ENCODE measurements at regions not wholly inside any gene's neighbourhood (a gene's known extent, or its start where the extent isn't known, plus 50 kb on each side); places are given as distances from the start of the nearest gene placed in this dataset.

GRCh38 chr5:138661991-138662434, 86.8 kb upstream of the HSPA9 start:
- dilution Hi-C loops (cut with MboI; ENCODE audit: extremely low pct_ligation_motif_present, low sequenced_read_pairs) = no loop called here
- FAIRE-seq = no peak
- no peak for DNase-seq (ENCODE audit: low read depth, low spot score)
- H3K9ac ChIP-seq (ENCODE audit: control insufficient read depth, extremely low read depth, insufficient read depth, low read length) = no peak overlapping the region
- no peaks in the 10 kb centered on the region for H3K36me3 ChIP-seq (ENCODE audit: control insufficient read depth in 2 of 2, extremely low read depth in 1 of 2, insufficient read depth in 2 of 2, low read length in 2 of 2)
- no peaks in the 10 kb centered on the region for H3K27me3 ChIP-seq (ENCODE audit: control insufficient read depth, extremely low read depth, insufficient read depth, low read length)
- TF ChIP-seq EZH2 (IDR thresholded peaks at IDR 0.05; ENCODE audit: low read length) = no peak
- TF ChIP-seq, protein P1, sequence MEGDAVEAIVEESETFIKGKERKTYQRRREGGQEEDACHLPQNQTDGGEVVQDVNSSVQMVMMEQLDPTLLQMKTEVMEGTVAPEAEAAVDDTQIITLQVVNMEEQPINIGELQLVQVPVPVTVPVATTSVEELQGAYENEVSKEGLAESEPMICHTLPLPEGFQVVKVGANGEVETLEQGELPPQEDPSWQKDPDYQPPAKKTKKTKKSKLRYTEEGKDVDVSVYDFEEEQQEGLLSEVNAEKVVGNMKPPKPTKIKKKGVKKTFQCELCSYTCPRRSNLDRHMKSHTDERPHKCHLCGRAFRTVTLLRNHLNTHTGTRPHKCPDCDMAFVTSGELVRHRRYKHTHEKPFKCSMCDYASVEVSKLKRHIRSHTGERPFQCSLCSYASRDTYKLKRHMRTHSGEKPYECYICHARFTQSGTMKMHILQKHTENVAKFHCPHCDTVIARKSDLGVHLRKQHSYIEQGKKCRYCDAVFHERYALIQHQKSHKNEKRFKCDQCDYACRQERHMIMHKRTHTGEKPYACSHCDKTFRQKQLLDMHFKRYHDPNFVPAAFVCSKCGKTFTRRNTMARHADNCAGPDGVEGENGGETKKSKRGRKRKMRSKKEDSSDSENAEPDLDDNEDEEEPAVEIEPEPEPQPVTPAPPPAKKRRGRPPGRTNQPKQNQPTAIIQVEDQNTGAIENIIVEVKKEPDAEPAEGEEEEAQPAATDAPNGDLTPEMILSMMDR (optimal IDR thresholded peaks at IDR 0.05 in 1 of 3, IDR thresholded peaks at IDR 0.05 in 1 of 3, conservative IDR thresholded peaks at IDR 0.05 in 1 of 3; ENCODE audit: extremely low read depth in 1 of 3, insufficient read depth in 2 of 3, low read length in 3 of 3) = no peak
- no peak overlapping the region for H3K4me2 ChIP-seq (ENCODE audit: control insufficient read depth, extremely low read depth, insufficient read depth, low read depth, low read length)
- no peak overlapping the region for H3K27ac ChIP-seq (ENCODE audit: control insufficient read depth, insufficient read depth, low read length)
- H3K4me3 ChIP-seq (ENCODE audit: control insufficient read depth in 2 of 3, extremely low read depth in 1 of 3, insufficient read depth in 2 of 3, low read depth in 1 of 3, low read length in 3 of 3) = no peak overlapping the region
- H3K4me1 ChIP-seq (ENCODE audit: control insufficient read depth, extremely low read depth, insufficient read depth, low read length) = peaks cover 32% of the 10 kb centered on the region
- no peaks in the 10 kb centered on the region for H4K20me1 ChIP-seq (ENCODE audit: control insufficient read depth, extremely low read depth, insufficient read depth, low read length)
- no peak overlapping the region for H2AFZ ChIP-seq (ENCODE audit: control insufficient read depth, low read length)
- no peaks in the 10 kb centered on the region for H3K9me3 ChIP-seq (ENCODE audit: control insufficient read depth, low read depth, low read length)
- H3K79me2 ChIP-seq (ENCODE audit: control insufficient read depth, insufficient read depth, low read length) = no peaks in the 10 kb centered on the region
- H3K9me1 ChIP-seq (ENCODE audit: control insufficient read depth, extremely low read depth, insufficient read depth, low read length) = no peaks in the 10 kb centered on the region

- no peaks in the 10 kb centered on the region for H3K9me3 ChIP-seq (ENCODE audit: control insufficient read depth, low read depth, low read length)
- no peak overlapping the region for H3K4me2 ChIP-seq (ENCODE audit: control insufficient read depth, extremely low read depth, insufficient read depth, low read depth, low read length)
- no peaks in the 10 kb centered on the region for H3K79me2 ChIP-seq (ENCODE audit: control insufficient read depth, insufficient read depth, low read length)
- dilution Hi-C loops (cut with MboI; ENCODE audit: extremely low pct_ligation_motif_present, low sequenced_read_pairs) = no loop called here
- H3K4me1 ChIP-seq (ENCODE audit: control insufficient read depth, extremely low read depth, insufficient read depth, low read length) = peaks cover 32% of the 10 kb centered on the region
- H3K27me3 ChIP-seq (ENCODE audit: control insufficient read depth, extremely low read depth, insufficient read depth, low read length) = no peaks in the 10 kb centered on the region
- no peaks in the 10 kb centered on the region for H3K9me1 ChIP-seq (ENCODE audit: control insufficient read depth, extremely low read depth, insufficient read depth, low read length)
- H3K36me3 ChIP-seq (ENCODE audit: control insufficient read depth in 2 of 2, extremely low read depth in 1 of 2, insufficient read depth in 2 of 2, low read length in 2 of 2) = no peaks in the 10 kb centered on the region
- H3K9ac ChIP-seq (ENCODE audit: control insufficient read depth, extremely low read depth, insufficient read depth, low read length) = no peak overlapping the region
- no peak overlapping the region for H2AFZ ChIP-seq (ENCODE audit: control insufficient read depth, low read length)
- no peak for TF ChIP-seq EZH2 (IDR thresholded peaks at IDR 0.05; ENCODE audit: low read length)
- TF ChIP-seq, protein P1 (optimal IDR thresholded peaks at IDR 0.05 in 1 of 3, IDR thresholded peaks at IDR 0.05 in 1 of 3, conservative IDR thresholded peaks at IDR 0.05 in 1 of 3; ENCODE audit: extremely low read depth in 1 of 3, insufficient read depth in 2 of 3, low read length in 3 of 3) = peak in 1 of 3 experiments; percentile 42
- no peaks in the 10 kb centered on the region for H4K20me1 ChIP-seq (ENCODE audit: control insufficient read depth, extremely low read depth, insufficient read depth, low read length)
- FAIRE-seq (no peak), DNase-seq (ENCODE audit: low read depth, low spot score) (no peak)
- H3K27ac ChIP-seq (ENCODE audit: control insufficient read depth, insufficient read depth, low read length) = no peak overlapping the region
- no peak overlapping the region for H3K4me3 ChIP-seq (ENCODE audit: control insufficient read depth in 2 of 3, extremely low read depth in 1 of 3, insufficient read depth in 2 of 3, low read depth in 1 of 3, low read length in 3 of 3)
These were observed 86.2 kb upstream of the HSPA9 start for GRCh38 chr5:138661291-138661960.
